Common myeloid progenitor, CD34-positive (primary cell): ENCODE measurements at regions not wholly inside any gene's neighbourhood (a gene's known extent, or its start where the extent isn't known, plus 50 kb on each side); places are given as distances from the start of the nearest gene placed in this dataset.
"Not testable (repeated sequence)": the region's sequence is repeated elsewhere in the genome, so short reads cannot be mapped to it uniquely, and the experiment has no call there.

Experiments
- CTCF ChIA-PET: fragments of 350-600 bp; sonication (Branson Sonifier 250); formaldehyde crosslinking; loops from one replicate; lab custom pipeline; 2021; ENCODE audit warnings: antibody characterized with exemption; lab: Charles Lee
- POLR2A ChIA-PET: fragments of 350-600 bp; sonication (Branson Sonifier 250); formaldehyde crosslinking; loops from one replicate; lab custom pipeline; 2021; ENCODE audit warnings: antibody characterized with exemption; lab: Charles Lee
- DNase-seq, 3 donors: peaks; one replicate each; pipeline versions ENCODE4 v3.0.0 to v3.0.0-alpha.2; 2013
- H3K27ac ChIP-seq, 2 experiments: 1 replicate in 1 of 2; 2 replicates in 1 of 2; pipeline ENCODE4 v1.7.0; 2013; ENCODE audit warnings: inconsistent platforms in 2 of 2, low read length in 2 of 2, mild to moderate bottlenecking in 2 of 2, low read depth in 1 of 2, moderate library complexity in 1 of 2; ENCODE audit not compliant: severe bottlenecking in 2 of 2, insufficient read depth in 1 of 2, poor library complexity in 1 of 2
- H3K27me3 ChIP-seq, 5 experiments: replicated peaks in 2 of 5; 1 replicate in 3 of 5; 2 replicates in 2 of 5; pipeline versions ENCODE4 v1.6.1 to v1.7.0; 2013; ENCODE audit warnings: low read length in 4 of 5, mild to moderate bottlenecking in 2 of 5, moderate library complexity in 2 of 5, inconsistent platforms in 1 of 5; ENCODE audit not compliant: insufficient read depth in 5 of 5, control insufficient read depth in 4 of 5
- H3K36me3 ChIP-seq, 4 experiments: 1 replicate in 2 of 4; 2 replicates in 2 of 4; pipeline versions ENCODE4 v1.6.1 to v1.7.0; 2013; ENCODE audit warnings: low read length in 3 of 4, control low read depth in 1 of 4, mild to moderate bottlenecking in 1 of 4; ENCODE audit not compliant: control insufficient read depth in 4 of 4, insufficient read depth in 4 of 4
- H3K4me1 ChIP-seq, 4 experiments: 1 replicate in 3 of 4; 2 replicates in 1 of 4; pipeline versions ENCODE4 v1.6.1 to v1.7.1; 2013; ENCODE audit warnings: low read length in 3 of 4, mild to moderate bottlenecking in 3 of 4, control low read depth in 1 of 4, inconsistent platforms in 1 of 4, moderate library complexity in 1 of 4; ENCODE audit not compliant: control insufficient read depth in 4 of 4, insufficient read depth in 4 of 4; ENCODE audit errors: control extremely low read depth in 1 of 4
- H3K4me3 ChIP-seq, 7 experiments: 1 replicate in 4 of 7; 2 replicates in 3 of 7; pipeline versions ENCODE4 v1.5.1 to v1.7.0; 2013; ENCODE audit warnings: mild to moderate bottlenecking in 7 of 7, low read length in 6 of 7, moderate library complexity in 6 of 7, inconsistent platforms in 2 of 7, low read depth in 2 of 7, control low read depth in 1 of 7; ENCODE audit not compliant: insufficient read depth in 4 of 7, control insufficient read depth in 1 of 7; ENCODE audit errors: extremely low read depth in 1 of 7
- H3K9me3 ChIP-seq, 5 experiments: 1 replicate in 4 of 5; 2 replicates in 1 of 5; pipeline versions ENCODE4 v1.6.1 to v1.7.1; 2013; ENCODE audit warnings: low read length in 4 of 5, mild to moderate bottlenecking in 2 of 5, inconsistent platforms in 1 of 5, low read depth in 1 of 5, moderate library complexity in 1 of 5; ENCODE audit not compliant: control insufficient read depth in 4 of 5, insufficient read depth in 2 of 5; ENCODE audit errors: control extremely low read depth in 1 of 5
- WGBS: methylation state at CpG from one replicate; pipeline ENCODE4 v1.1.5; 2013; ENCODE audit not compliant: insufficient coverage; 5-methylcytosine and 5-hydroxymethylcytosine counted together

DNA sequence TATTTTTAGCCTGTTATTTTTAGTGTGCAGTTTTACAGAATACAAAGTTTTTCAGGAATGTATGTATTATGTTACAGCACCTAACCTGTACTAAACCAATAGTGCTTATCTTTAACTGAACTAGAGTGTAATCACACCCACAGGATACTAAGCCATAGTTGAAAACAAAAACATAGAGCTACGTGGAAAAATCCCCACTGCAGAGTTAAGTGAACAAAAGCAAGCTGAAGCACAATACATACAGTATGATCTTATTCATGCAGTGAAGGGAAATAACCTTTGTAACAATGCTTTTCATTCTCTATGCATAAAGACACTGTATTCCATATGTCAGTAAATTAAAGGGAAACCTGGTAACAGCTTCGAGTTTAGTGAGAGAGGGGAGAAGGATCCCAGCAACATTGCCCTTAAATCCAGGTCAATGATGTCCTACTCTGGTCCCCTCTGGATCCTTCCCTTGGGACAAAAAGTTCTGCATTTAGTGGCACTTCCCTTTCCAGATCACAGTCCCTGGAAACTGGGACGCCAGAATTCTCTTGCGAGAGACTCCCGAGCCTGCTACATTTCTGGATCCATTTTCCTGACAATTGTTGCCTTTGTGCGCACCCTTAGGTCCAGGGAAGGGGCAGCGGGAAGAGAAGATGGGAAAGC lies 121.3 kb upstream of the CCND2 start:
- CTCF ChIA-PET, result interaction anchor here (0.6 to 1.6 kb wide), 6 partner anchors 9 to 756 kb away, joined by 3 to 4 read pairs (median 4); no protein-coding TSS in a partner anchor
- H3K36me3 ChIP-seq, result no peaks in the 10 kb centered on the region
- H3K9me3 ChIP-seq, result no peaks in the 10 kb centered on the region
- WGBS, result 94% methylated on average over 5 of the region's 7 CpGs
- no peak overlapping the region for H3K27ac ChIP-seq
- POLR2A ChIA-PET, result no interaction called here
- no peak for DNase-seq
- peaks cover 13 to 70% (median 32%) of the 10 kb centered on the region in 4 experiments for H3K4me1 ChIP-seq
- no peak overlapping the region for H3K4me3 ChIP-seq
- H3K27me3 ChIP-seq, result no peaks in the 10 kb centered on the region

DNA sequence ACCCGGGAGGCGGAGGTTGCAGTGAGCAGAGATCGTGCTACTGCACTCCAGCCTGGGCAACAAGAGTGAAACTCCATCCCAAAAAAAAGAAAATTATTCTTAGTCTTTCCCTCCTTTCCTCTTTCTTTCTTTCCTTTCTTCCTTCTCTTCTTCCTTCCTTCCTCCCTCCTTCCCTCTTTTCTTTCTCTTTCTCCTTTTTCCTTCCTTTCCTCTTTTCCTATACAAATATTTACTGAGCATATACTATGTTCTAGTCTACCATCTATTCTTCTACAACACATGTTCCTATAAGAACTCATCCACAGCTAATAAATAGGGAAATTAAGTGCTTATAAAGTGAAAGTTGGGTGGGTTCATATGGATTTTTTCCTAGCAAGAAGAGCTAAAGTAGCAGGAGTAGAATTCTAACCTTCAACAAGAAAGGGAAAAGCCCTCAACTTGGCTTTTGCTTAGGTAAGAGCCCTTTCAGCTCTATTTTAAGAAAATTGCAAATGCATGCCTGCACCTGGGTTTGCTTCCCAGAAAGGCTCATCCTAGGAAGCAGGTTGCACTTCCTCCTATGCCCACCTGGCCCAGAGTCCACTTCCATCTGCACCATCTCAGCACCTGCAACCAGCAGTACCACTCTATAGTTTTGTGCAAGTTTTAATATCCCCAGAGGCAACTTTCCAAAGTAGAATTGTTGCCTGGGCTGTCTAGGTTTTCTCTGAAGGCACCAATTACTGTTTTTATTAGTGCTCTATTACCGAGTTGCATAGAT lies 122.0 kb upstream of the CCND2 start:
- CTCF ChIA-PET, result interaction anchor here (0.6 to 1.6 kb wide), 7 partner anchors 10 to 757 kb away, joined by 3 to 4 read pairs (median 3); no protein-coding TSS in a partner anchor
- Histone ChIP-seq H3K4me1 (peaks cover 13 to 75% (median 33%) of the 10 kb centered on the region in 4 experiments), H3K27ac (no peak overlapping the region), H3K36me3 (no peaks in the 10 kb centered on the region), H3K27me3 (no peaks in the 10 kb centered on the region), H3K9me3 (no peaks in the 10 kb centered on the region), H3K4me3 (no peak overlapping the region)
- WGBS, result 100% methylated on average over 3 of the region's 4 CpGs
- POLR2A ChIA-PET, result no interaction called here
- DNase-seq, result no peak

DNA sequence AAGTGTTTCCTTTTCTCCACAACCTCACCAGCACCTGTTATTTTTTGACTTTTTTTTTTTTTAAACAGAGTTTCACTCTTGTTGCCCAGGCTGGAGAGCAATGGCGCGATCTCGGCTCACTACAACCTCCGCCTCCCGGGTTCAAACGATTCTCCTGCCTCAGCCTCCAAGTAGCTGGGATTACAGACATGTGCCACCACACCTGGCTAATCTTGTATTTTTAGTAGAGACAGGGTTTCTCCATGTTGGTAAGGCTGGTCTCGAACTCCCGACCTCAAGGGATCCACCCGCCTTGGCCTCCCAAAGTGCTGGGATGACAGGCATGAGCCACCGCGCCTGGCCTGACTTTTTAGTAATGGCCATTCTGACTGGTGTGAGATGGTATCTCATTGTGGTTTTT lies 123.2 kb upstream of the CCND2 start:
- CTCF ChIA-PET, result interaction anchor here (1.2 kb wide), 1 partner anchor 15 kb away, joined by 3 read pairs; no protein-coding TSS in a partner anchor
- DNase-seq, POLR2A ChIA-PET, H3K9me3 ChIP-seq, H3K27me3 ChIP-seq, H3K27ac ChIP-seq, H3K4me3 ChIP-seq, H3K36me3 ChIP-seq: not testable (repeated sequence)
- 94% methylated on average over 5 of the region's 11 CpGs for WGBS
- peaks cover 11 to 65% (median 26%) of the 10 kb centered on the region in 4 experiments for H3K4me1 ChIP-seq

DNA sequence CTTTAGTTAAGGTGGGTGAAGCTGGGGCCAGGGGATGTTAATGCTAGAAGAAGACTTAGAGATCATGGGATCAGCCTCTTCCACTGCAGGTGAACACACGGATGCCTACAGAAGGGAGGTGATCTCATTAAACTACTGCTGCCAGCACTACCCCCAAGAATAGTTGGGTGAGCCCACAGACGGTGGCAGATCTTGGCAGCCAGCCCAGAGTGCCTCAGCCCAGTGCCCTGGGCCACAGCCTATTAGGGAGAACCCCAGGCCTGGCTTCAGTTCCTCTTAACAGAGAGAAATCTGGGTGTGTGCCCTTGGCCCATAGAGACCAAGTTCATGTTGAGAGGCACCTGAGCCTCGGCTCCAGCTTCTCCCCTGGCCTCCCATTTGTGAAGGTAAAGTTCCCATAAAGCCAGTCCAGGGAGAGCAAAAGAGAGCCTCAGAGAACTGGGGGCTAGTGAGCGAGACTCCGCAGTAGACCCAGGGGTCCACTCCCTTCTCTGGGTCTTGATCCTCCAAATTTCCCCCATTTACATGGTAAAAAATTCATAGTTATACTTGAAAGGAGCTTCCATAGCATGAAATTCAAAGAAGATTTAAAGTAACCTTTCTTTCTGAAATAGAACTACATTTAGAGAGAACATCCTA lies 125.0 kb upstream of the CCND2 start:
- Histone ChIP-seq H3K27me3 (no peaks in the 10 kb centered on the region), H3K4me1 (peaks cover 11 to 50% (median 22%) of the 10 kb centered on the region in 4 experiments), H3K27ac (no peak overlapping the region), H3K9me3 (no peaks in the 10 kb centered on the region), H3K36me3 (no peaks in the 10 kb centered on the region), H3K4me3 (no peak overlapping the region)
- POLR2A ChIA-PET, result no interaction called here
- CTCF ChIA-PET, result interaction anchor here (1.2 to 2.0 kb wide), 3 partner anchors 9 to 42 kb away, joined by 3 to 7 read pairs (median 5); no protein-coding TSS in a partner anchor
- 45% methylated on average over 4 of the region's 5 CpGs for WGBS
- DNase-seq, result peak; percentile 66 to 95 (median 95)

DNA sequence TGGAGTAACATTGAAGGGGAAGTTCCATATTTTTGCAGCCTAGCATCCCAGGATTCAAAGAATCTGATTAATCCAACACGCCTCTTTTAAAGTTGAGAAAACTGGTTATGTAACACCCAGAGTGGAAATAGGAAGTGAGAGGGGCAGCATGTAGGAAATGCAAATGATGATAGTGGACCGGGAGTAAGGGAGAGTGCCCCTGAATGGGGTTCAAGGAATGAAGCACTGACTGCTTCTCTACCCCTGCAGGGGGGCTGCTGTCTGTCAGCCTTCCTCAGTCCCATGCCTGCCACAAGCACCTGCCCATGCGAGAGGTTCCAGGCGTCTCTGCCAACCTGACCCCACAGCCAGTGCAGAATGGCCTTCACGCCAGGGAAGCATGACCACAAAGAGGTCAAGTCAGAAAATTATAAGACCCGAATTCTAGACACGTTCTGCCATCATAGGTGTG lies 126.5 kb upstream of the CCND2 start:
- Histone ChIP-seq H3K4me1 (peaks cover 13 to 48% (median 28%) of the 10 kb centered on the region in 4 experiments), H3K36me3 (no peaks in the 10 kb centered on the region), H3K9me3 (no peaks in the 10 kb centered on the region), H3K27me3 (no peaks in the 10 kb centered on the region), H3K4me3 (no peak overlapping the region), H3K27ac (no peak overlapping the region)
- POLR2A ChIA-PET, result no interaction called here
- CTCF ChIA-PET, result interaction anchor here (1.2 to 2.0 kb wide), 5 partner anchors 7 to 129 kb away, joined by 3 to 7 read pairs (median 5); no protein-coding TSS in a partner anchor
- WGBS, result 80% methylated on average over 6 of the region's 7 CpGs
- DNase-seq, result no peak

DNA sequence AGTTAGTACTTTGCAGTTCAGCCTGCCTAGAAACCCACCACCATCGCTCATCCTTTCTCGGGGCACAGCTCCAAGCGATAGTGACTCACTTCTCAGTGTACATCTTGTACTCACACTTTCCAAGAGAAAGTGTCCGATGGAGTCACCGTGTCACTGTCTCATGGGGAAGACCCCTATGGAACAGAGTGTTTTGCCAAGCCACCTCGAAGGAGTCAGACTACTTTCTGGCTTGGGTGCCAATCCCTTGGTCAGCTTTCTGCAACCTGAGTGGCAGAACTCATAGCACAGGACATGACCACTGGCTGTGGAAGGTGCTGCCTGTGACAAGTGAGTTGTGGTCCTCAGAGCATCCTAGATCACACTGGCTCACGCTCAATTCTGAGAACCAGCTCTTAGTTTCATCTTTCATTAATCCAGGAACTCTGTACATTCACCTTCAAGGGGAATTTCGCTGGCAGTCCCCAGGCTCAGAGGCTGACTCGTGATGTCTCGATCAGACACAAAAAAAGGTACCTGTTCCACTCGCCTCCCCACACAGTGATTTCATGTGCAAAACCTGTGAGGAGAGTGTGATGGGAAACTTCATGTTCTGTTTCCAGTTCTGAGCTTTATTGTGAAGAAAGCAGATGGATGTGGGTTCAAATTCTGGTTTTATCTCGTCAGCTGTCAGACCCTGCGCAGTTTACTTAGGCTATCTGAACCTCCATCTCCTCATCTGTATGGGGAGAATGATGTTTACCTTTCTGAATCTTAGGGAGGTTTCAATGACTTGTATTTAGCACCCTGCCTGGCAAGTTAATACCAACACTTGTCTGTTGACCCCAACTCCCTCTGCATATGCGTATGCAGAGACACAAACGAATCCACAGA lies 127.3 kb upstream of the CCND2 start:
- 93% methylated on average over 12 of the region's 15 CpGs for WGBS
- H3K27ac ChIP-seq, result no peak overlapping the region
- no peaks in the 10 kb centered on the region for H3K36me3 ChIP-seq
- no peak overlapping the region for H3K4me3 ChIP-seq
- POLR2A ChIA-PET, result no interaction called here
- no peaks in the 10 kb centered on the region for H3K27me3 ChIP-seq
- CTCF ChIA-PET, result interaction anchor here (0.6 to 1.8 kb wide), 10 partner anchors 10 to 130 kb away, joined by 3 to 6 read pairs (median 3); no protein-coding TSS in a partner anchor
- DNase-seq, result no peak
- no peaks in the 10 kb centered on the region for H3K9me3 ChIP-seq
- H3K4me1 ChIP-seq, result peaks cover 9 to 44% (median 29%) of the 10 kb centered on the region in 4 experiments
